Fibroblast of skin of left biceps (primary cell): ENCODE measurements at regions not wholly inside any gene's neighbourhood (a gene's known extent, or its start where the extent isn't known, plus 50 kb on each side); places are given as distances from the start of the nearest gene placed in this dataset.
"Not testable (repeated sequence)": the region's sequence is repeated elsewhere in the genome, so short reads cannot be mapped to it uniquely, and the experiment has no call there.

Experiments
- DNase-seq, 2 experiments: peaks; one replicate each; pipeline ENCODE4 v3.0.0-alpha.2; 2013; ENCODE audit warnings: low read depth in 2 of 2

GRCh38 chr6:4412488-4412887 lies 277.1 kb upstream of the ECI2 start:
- no peak for DNase-seq

GRCh38 chr6:4412077-4412476 lies 276.7 kb upstream of the ECI2 start:
- DNase-seq = no peak

GRCh38 chr6:4407710-4408109 lies 272.3 kb upstream of the ECI2 start:
- not testable (repeated sequence) for DNase-seq

- DNase-seq = no peak
Observed at GRCh38 chr6:4405621-4406212, 270.3 kb upstream of the ECI2 start.

GRCh38 chr6:4404415-4404814 lies 269.0 kb upstream of the ECI2 start:
- DNase-seq = no peak

GRCh38 chr6:4403828-4404227 lies 268.5 kb upstream of the ECI2 start:
- DNase-seq = no peak

- no peak for DNase-seq
Observed at GRCh38 chr6:4403023-4403752, 267.8 kb upstream of the ECI2 start.

GRCh38 chr6:4402477-4402976 lies 267.2 kb upstream of the ECI2 start:
- DNase-seq = peak; percentile 33 to 48

GRCh38 chr6:4401408-4402368 lies 266.3 kb upstream of the ECI2 start:
- no peak for DNase-seq

- DNase-seq = no peak
Observed at GRCh38 chr6:4399656-4400055, 264.3 kb upstream of the ECI2 start.

- DNase-seq = no peak
Observed at GRCh38 chr6:4398791-4399190, 263.4 kb upstream of the ECI2 start.

GRCh38 chr6:4397307-4397706 lies 261.9 kb upstream of the ECI2 start:
- DNase-seq = no peak

GRCh38 chr6:4396044-4396443 lies 260.7 kb upstream of the ECI2 start:
- DNase-seq = no peak

GRCh38 chr6:4395386-4395785 lies 260.0 kb upstream of the ECI2 start:
- no peak for DNase-seq

- DNase-seq = no peak
Observed at GRCh38 chr6:4394786-4395185, 259.4 kb upstream of the ECI2 start.

GRCh38 chr6:4388675-4389074 lies 253.3 kb upstream of the ECI2 start:
- no peak for DNase-seq

- no peak for DNase-seq
Observed at GRCh38 chr6:4384656-4385055, 249.3 kb upstream of the ECI2 start.

GRCh38 chr6:4383910-4384638 lies 248.7 kb upstream of the ECI2 start:
- DNase-seq = no peak

- DNase-seq = no peak
Observed at GRCh38 chr6:4382362-4382853, 247.0 kb upstream of the ECI2 start.

GRCh38 chr6:4381381-4381780 lies 246.0 kb upstream of the ECI2 start:
- DNase-seq = no peak

- no peak for DNase-seq
Observed at GRCh38 chr6:4380881-4381281, 245.5 kb upstream of the ECI2 start.
